ENCODE measurements at regions not wholly inside any gene's neighbourhood (a gene's known extent, or its start where the extent isn't known, plus 50 kb on each side); places are given as distances from the start of the nearest gene placed in this dataset.
A peak's percentile ranks its signal among the peaks of the same experiment; 100 is the strongest.

- peaks cover 5% of the 10 kb centered on the region for H3K9me3 ChIP-seq (ENCODE audit: severe bottlenecking)
- H3K4me3 ChIP-seq (ENCODE audit: low read depth, low read length): no peak overlapping the region
- H3K27me3 ChIP-seq (ENCODE audit: insufficient read depth, low read depth, severe bottlenecking): no peaks in the 10 kb centered on the region
- no peak for TF ChIP-seq CTCF (IDR thresholded peaks at IDR 0.05; ENCODE audit: low read depth, low read length)
- peak overlapping the region; percentile 38 for H3K27ac ChIP-seq
- no peaks in the 10 kb centered on the region for H3K36me3 ChIP-seq
- DNase-seq: no peak
Measured at GRCh38 chr16:51638339-51639135, 487.5 kb upstream of the SALL1 start.

GRCh38 chr16:51637770-51638094 is 486.7 kb upstream of the SALL1 start:
- Histone ChIP-seq H3K27me3 (ENCODE audit: insufficient read depth, low read depth, severe bottlenecking) (no peaks in the 10 kb centered on the region), H3K4me3 (ENCODE audit: low read depth, low read length) (peak overlapping the region; percentile 4), H3K27ac (peak overlapping the region; percentile 38), H3K9me3 (ENCODE audit: severe bottlenecking) (peaks cover 5% of the 10 kb centered on the region), H3K36me3 (no peaks in the 10 kb centered on the region)
- DNase-seq: peak; percentile 77
- no peak for TF ChIP-seq CTCF (IDR thresholded peaks at IDR 0.05; ENCODE audit: low read depth, low read length)

- peak overlapping the region; percentile 4; the same call in 1 of the 2 replicates for H3K4me3 ChIP-seq (ENCODE audit: low read depth, low read length)
- peak overlapping the region; percentile 38 for H3K27ac ChIP-seq
- DNase-seq: peak; percentile 48
- H3K36me3 ChIP-seq: no peaks in the 10 kb centered on the region
- no peaks in the 10 kb centered on the region for H3K27me3 ChIP-seq (ENCODE audit: insufficient read depth, low read depth, severe bottlenecking)
- H3K9me3 ChIP-seq (ENCODE audit: severe bottlenecking): peaks cover 5% of the 10 kb centered on the region
- no peak for TF ChIP-seq CTCF (IDR thresholded peaks at IDR 0.05; ENCODE audit: low read depth, low read length)
Measured at GRCh38 chr16:51636920-51637769, 486.1 kb upstream of the SALL1 start.

- no peaks in the 10 kb centered on the region for H3K36me3 ChIP-seq
- no peak overlapping the region for H3K27ac ChIP-seq
- no peak for DNase-seq
- TF ChIP-seq CTCF (IDR thresholded peaks at IDR 0.05; ENCODE audit: low read depth, low read length): no peak
- peaks cover 5% of the 10 kb centered on the region for H3K9me3 ChIP-seq (ENCODE audit: severe bottlenecking)
- no peaks in the 10 kb centered on the region for H3K27me3 ChIP-seq (ENCODE audit: insufficient read depth, low read depth, severe bottlenecking)
- H3K4me3 ChIP-seq (ENCODE audit: low read depth, low read length): no peak overlapping the region
Measured at GRCh38 chr16:51635181-51635580, 484.1 kb upstream of the SALL1 start.

GRCh38 chr16:51630076-51630475 is 479.0 kb upstream of the SALL1 start:
- Histone ChIP-seq H3K4me3 (ENCODE audit: low read depth, low read length) (no peak overlapping the region), H3K27ac (no peak overlapping the region), H3K9me3 (ENCODE audit: severe bottlenecking) (no peaks in the 10 kb centered on the region), H3K36me3 (no peaks in the 10 kb centered on the region), H3K27me3 (ENCODE audit: insufficient read depth, low read depth, severe bottlenecking) (no peaks in the 10 kb centered on the region)
- TF ChIP-seq CTCF (IDR thresholded peaks at IDR 0.05; ENCODE audit: low read depth, low read length): no peak
- DNase-seq: no peak
